Mesothelial cell of epicardium (in vitro differentiated cells): ENCODE measurements at regions not wholly inside any gene's neighbourhood (a gene's known extent, or its start where the extent isn't known, plus 50 kb on each side); places are given as distances from the start of the nearest gene placed in this dataset.

ENCODE experiments used
- DNase-seq, 2 experiments: peaks; one replicate each; pipeline ENCODE4 v3.0.0; 2021; ENCODE audit warnings: low spot score in 2 of 2; ENCODE audit not compliant: unreplicated experiment in 2 of 2
- H3K27ac Mint-ChIP-seq: 2 replicates; pipeline ENCODE4 v1.8.0; 2021; ENCODE audit warnings: mixed read lengths
- H3K27me3 Mint-ChIP-seq: 2 replicates; pipeline ENCODE4 v1.8.0; 2021; ENCODE audit warnings: low read depth, mixed read lengths
- H3K36me3 Mint-ChIP-seq: 2 replicates; pipeline ENCODE4 v1.8.0; 2021; ENCODE audit warnings: mixed read lengths
- H3K4me1 Mint-ChIP-seq: 2 replicates; pipeline ENCODE4 v1.8.0; 2021; ENCODE audit warnings: mixed read lengths
- H3K4me3 Mint-ChIP-seq: 2 replicates; pipeline ENCODE4 v1.8.0; 2021; ENCODE audit warnings: mild to moderate bottlenecking, moderate library complexity, mixed read lengths
- H3K9me3 Mint-ChIP-seq: 2 replicates; pipeline ENCODE4 v1.8.0; 2021; ENCODE audit warnings: mixed read lengths
- TF ChIP-seq, protein P1 (sequence below): fragments of 200-600 bp; sonication (generic); IDR thresholded peaks from one replicate; pipeline ENCODE4 v1.5.0; 2021; ENCODE audit warnings: antibody characterized with exemption; ENCODE audit not compliant: unreplicated experiment

- Mint-ChIP-seq H3K9me3 (peaks cover 21% of the 10 kb centered on the region), H3K4me1 (no peaks in the 10 kb centered on the region), H3K4me3 (no peak overlapping the region), H3K27ac (no peak overlapping the region), H3K27me3 (peaks cover 8% of the 10 kb centered on the region), H3K36me3 (no peaks in the 10 kb centered on the region)
- no peak for DNase-seq
- TF ChIP-seq, protein P1, sequence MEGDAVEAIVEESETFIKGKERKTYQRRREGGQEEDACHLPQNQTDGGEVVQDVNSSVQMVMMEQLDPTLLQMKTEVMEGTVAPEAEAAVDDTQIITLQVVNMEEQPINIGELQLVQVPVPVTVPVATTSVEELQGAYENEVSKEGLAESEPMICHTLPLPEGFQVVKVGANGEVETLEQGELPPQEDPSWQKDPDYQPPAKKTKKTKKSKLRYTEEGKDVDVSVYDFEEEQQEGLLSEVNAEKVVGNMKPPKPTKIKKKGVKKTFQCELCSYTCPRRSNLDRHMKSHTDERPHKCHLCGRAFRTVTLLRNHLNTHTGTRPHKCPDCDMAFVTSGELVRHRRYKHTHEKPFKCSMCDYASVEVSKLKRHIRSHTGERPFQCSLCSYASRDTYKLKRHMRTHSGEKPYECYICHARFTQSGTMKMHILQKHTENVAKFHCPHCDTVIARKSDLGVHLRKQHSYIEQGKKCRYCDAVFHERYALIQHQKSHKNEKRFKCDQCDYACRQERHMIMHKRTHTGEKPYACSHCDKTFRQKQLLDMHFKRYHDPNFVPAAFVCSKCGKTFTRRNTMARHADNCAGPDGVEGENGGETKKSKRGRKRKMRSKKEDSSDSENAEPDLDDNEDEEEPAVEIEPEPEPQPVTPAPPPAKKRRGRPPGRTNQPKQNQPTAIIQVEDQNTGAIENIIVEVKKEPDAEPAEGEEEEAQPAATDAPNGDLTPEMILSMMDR, result no peak
Measured at GRCh38 chr16:50442221-50442620, 73.4 kb upstream of the BRD7 start.

GRCh38 chr16:50441486-50442157 is 72.8 kb upstream of the BRD7 start:
- no peak for DNase-seq
- H3K27ac Mint-ChIP-seq, result no peak overlapping the region
- peaks cover 21% of the 10 kb centered on the region for H3K9me3 Mint-ChIP-seq
- TF ChIP-seq, protein P1, result no peak
- no peak overlapping the region for H3K4me3 Mint-ChIP-seq
- peaks cover 8% of the 10 kb centered on the region for H3K27me3 Mint-ChIP-seq
- no peaks in the 10 kb centered on the region for H3K36me3 Mint-ChIP-seq
- no peaks in the 10 kb centered on the region for H3K4me1 Mint-ChIP-seq

DNA sequence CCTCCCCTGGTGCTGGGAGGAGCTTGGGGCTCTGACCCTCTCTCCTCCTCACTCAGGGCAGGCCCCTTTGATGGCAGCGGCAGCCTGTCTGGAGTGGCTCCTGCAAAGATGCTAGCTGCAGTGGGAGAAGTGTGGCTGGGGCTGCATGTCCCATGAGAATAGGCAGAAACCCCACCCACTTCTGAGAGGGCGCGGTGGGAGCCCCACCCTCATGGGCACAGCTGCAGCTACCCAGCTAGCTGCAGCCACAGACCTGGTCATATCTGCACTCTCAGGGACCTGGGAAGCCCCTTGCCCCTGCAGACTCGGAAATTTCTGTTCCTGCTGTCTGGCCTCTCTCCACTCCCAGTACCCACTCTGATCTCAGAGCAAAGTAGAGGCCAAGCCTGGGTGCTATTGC is 72.2 kb upstream of the BRD7 start:
- Mint-ChIP-seq H3K4me3 (no peak overlapping the region), H3K27me3 (peaks cover 5% of the 10 kb centered on the region), H3K36me3 (no peaks in the 10 kb centered on the region), H3K4me1 (no peaks in the 10 kb centered on the region), H3K9me3 (peaks cover 21% of the 10 kb centered on the region), H3K27ac (no peak overlapping the region)
- TF ChIP-seq, protein P1, result no peak
- DNase-seq, result no peak

- TF ChIP-seq, protein P1, result no peak
- H3K27me3 Mint-ChIP-seq, result peaks cover 5% of the 10 kb centered on the region
- no peaks in the 10 kb centered on the region for H3K4me1 Mint-ChIP-seq
- peaks cover 21% of the 10 kb centered on the region for H3K9me3 Mint-ChIP-seq
- no peak for DNase-seq
- no peak overlapping the region for H3K27ac Mint-ChIP-seq
- no peak overlapping the region for H3K4me3 Mint-ChIP-seq
- no peaks in the 10 kb centered on the region for H3K36me3 Mint-ChIP-seq
Measured at GRCh38 chr16:50440531-50440930, 71.7 kb upstream of the BRD7 start.

DNA sequence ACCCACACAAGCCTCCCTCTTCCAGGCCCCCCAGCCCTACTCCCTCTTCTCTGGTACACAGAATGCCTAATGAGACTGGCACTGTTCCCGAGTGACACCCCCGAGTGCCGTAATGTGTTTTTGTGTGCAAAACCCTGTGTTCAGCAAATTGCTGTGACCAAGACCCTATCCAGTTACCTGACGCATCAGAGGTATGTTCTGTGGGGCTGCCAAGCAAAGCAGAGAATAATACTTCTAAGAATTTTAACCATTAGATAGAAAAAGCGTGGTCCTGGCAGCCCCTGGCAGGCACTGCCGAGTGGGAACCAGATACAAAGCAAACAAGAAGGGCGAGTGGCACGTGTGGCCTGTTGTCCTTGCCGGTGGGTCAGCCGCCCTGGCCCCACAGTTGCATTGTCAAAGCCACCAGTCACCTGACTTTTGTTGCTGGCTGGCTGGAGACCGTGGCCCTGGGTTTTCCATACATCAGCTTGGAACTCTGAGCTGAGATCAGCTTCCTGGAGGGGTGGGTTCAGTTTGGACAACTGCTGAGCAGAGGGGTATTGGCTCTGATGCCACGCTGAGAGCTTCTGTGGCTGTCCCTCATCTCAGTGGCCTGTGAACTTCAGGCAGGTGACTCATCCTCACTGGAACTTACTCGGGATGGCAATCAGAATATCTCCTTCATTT is 69.1 kb upstream of the BRD7 start:
- TF ChIP-seq, protein P1, result no peak
- DNase-seq, result no peak
- H3K27ac Mint-ChIP-seq, result no peak overlapping the region
- no peak overlapping the region for H3K4me3 Mint-ChIP-seq
- peaks cover 16% of the 10 kb centered on the region for H3K27me3 Mint-ChIP-seq
- no peaks in the 10 kb centered on the region for H3K36me3 Mint-ChIP-seq
- peaks cover 4% of the 10 kb centered on the region for H3K4me1 Mint-ChIP-seq
- H3K9me3 Mint-ChIP-seq, result peaks cover 21% of the 10 kb centered on the region
